ENCODE measurements at regions not wholly inside any gene's neighbourhood (a gene's known extent, or its start where the extent isn't known, plus 50 kb on each side); places are given as distances from the start of the nearest gene placed in this dataset.

GRCh38 chr2:172210599-172210998, 107.9 kb upstream of the DLX2 start:
- DNase-seq (ENCODE audit: extremely low read depth, low read depth), result no peak
- H3K4me3 ChIP-seq (replicated peaks; ENCODE audit: low read depth, low read length), result no peak overlapping the region
- no peak for TF ChIP-seq CTCF (IDR thresholded peaks at IDR 0.05; ENCODE audit: low read depth, low read length, missing control alignments)

- TF ChIP-seq CTCF (IDR thresholded peaks at IDR 0.05; ENCODE audit: low read depth, low read length, missing control alignments), result no peak
- no peak for DNase-seq (ENCODE audit: extremely low read depth, low read depth)
- H3K4me3 ChIP-seq (replicated peaks; ENCODE audit: low read depth, low read length), result no peak overlapping the region
Measured at GRCh38 chr2:172211512-172211911, 108.8 kb upstream of the DLX2 start.

- TF ChIP-seq CTCF (IDR thresholded peaks at IDR 0.05; ENCODE audit: low read depth, low read length, missing control alignments), result no peak
- H3K4me3 ChIP-seq (replicated peaks; ENCODE audit: low read depth, low read length), result no peak overlapping the region
- no peak for DNase-seq (ENCODE audit: extremely low read depth, low read depth)
Measured at GRCh38 chr2:172213116-172213860, 110.6 kb upstream of the DLX2 start.

GRCh38 chr2:172214252-172214651, 111.6 kb upstream of the DLX2 start:
- no peak overlapping the region for H3K4me3 ChIP-seq (replicated peaks; ENCODE audit: low read depth, low read length)
- TF ChIP-seq CTCF (IDR thresholded peaks at IDR 0.05; ENCODE audit: low read depth, low read length, missing control alignments), result no peak
- DNase-seq (ENCODE audit: extremely low read depth, low read depth), result no peak

GRCh38 chr2:172215172-172215935, 112.7 kb upstream of the DLX2 start:
- H3K4me3 ChIP-seq (replicated peaks; ENCODE audit: low read depth, low read length), result no peak overlapping the region
- DNase-seq (ENCODE audit: extremely low read depth, low read depth), result no peak
- no peak for TF ChIP-seq CTCF (IDR thresholded peaks at IDR 0.05; ENCODE audit: low read depth, low read length, missing control alignments)

- TF ChIP-seq CTCF (IDR thresholded peaks at IDR 0.05; ENCODE audit: low read depth, low read length, missing control alignments), result no peak
- H3K4me3 ChIP-seq (replicated peaks; ENCODE audit: low read depth, low read length), result no peak overlapping the region
- no peak for DNase-seq (ENCODE audit: extremely low read depth, low read depth)
Measured at GRCh38 chr2:172215936-172216335, 113.2 kb upstream of the DLX2 start.

Data from HFF-Myc (cell line).